Activated naive CD4-positive, alpha-beta T cell (primary cell): ENCODE measurements at regions not wholly inside any gene's neighbourhood (a gene's known extent, or its start where the extent isn't known, plus 50 kb on each side); places are given as distances from the start of the nearest gene placed in this dataset.
A peak's percentile ranks its signal among the peaks of the same experiment; 100 is the strongest.

Experiments
- DNase-seq, 4 experiments: peaks; one replicate each; lab custom pipeline; 2025; lab: John Stamatoyannopoulos, UW

GRCh38 chr13:30126903-30127428 lies 180.4 kb downstream of the KATNAL1 start:
- no peak for DNase-seq

- no peak for DNase-seq
Measured at GRCh38 chr13:30125422-30126073, 181.8 kb downstream of the KATNAL1 start.

DNA sequence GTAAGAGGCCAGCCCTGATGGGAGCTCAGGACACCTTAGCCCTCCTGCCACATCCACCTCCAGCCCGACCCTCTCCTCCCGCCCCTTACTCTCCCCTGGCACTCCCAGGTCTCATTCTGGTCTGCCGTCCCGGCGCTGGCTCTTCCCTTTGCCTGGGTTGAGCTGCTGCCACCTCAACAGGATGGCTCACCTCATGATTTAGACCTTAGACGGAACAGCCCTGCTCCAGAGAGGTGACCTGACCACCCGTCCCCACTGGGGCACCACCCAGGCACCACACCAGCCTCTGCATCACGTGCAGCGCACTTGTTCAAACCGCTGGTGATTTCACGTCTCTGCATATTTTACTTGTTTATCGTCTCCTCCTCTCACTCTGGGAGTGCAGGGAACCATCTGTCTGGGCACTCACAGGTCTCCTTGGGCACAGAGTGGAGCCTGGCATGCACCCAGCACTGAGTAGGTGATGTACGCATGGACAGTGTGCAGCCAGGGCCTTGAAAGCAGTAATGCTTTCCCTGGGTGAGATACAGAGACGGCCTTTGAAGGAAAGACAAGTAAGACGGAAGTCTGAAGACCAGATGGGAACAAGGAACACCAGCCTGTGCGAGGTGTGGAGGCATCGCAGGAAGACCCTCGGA lies 183.1 kb downstream of the KATNAL1 start:
- DNase-seq = no peak

DNA sequence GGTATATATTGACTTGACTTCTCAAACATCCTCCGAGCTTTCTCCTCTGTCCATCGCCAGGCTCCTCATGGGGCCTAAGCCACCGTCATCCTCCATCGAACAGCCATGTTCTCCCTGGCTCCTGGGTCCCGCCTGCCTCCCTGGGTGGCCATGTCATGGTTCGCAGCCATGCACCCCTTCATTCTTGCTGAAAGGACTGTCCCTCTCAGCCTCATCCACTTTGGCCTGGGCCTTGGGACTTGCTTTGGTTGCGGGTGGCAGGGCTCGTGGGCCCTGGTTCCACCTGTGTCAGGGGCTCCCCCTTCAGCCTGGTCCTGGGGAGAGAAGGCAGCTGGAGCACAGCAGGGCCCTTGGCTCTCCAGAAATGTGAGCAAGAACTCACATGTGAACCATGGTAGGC lies 183.8 kb downstream of the KATNAL1 start:
- no peak for DNase-seq

DNA sequence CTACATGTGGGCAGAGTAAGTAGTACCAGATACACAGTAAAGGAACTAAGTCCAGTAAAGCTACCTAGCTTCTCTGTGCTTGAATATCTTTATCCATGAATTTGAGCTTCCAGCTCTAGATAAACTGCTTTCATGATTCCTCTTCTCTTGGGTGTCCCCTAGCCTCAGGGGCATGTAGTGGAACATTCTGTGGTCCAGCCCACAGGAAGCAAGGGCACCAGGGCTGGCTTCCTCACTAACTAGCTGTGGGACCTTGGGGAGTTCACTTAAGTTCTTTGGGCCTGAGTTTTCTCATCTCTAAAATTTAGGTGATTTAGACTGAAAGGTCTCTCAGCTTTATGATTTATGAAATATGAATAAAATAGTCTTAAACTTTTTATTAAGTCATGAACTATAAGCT lies 185.7 kb downstream of the KATNAL1 start:
- DNase-seq = no peak

GRCh38 chr13:30121244-30121643 lies 186.1 kb downstream of the KATNAL1 start:
- DNase-seq = no peak

GRCh38 chr13:30120133-30120822 lies 187.1 kb downstream of the KATNAL1 start:
- DNase-seq = no peak

- no peak for DNase-seq
Measured at GRCh38 chr13:30119476-30119875, 187.9 kb downstream of the KATNAL1 start.

DNA sequence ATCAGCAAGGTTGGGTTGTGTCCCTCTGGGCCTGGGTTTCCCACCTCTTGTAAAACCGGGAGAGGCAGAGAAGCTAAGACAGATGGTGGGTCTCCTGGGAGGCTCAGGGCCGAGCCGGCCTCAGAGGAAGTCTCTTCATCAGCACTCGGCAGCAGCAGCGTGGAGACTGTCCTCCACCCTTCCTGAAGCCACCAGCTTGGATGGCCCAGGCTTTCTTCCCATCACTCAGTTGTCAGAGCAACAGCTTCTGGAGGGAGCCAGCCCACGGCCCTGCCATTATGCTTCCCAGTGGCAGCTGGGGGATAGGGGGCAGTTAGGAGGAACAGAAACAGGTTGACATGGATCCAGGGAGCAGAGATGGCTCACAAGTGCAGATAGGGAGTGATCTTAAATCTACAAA lies 191.0 kb downstream of the KATNAL1 start:
- no peak for DNase-seq

DNA sequence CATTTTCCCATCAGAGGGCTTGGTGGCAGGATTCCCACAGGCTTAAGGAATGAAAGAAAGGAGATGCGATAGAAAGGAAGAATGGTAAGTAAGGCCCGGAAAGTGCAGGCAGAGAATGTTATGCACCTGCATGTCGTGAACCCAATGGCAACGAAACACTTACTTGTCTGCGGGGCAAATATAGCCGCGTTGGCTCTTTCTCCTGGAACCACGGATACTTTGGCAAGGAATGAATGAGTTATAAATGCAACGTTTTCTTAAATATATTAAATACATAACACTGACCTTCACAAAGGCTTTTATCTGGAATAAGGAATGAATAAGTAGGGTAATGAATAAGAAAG lies 192.1 kb downstream of the KATNAL1 start:
- DNase-seq = no peak

DNA sequence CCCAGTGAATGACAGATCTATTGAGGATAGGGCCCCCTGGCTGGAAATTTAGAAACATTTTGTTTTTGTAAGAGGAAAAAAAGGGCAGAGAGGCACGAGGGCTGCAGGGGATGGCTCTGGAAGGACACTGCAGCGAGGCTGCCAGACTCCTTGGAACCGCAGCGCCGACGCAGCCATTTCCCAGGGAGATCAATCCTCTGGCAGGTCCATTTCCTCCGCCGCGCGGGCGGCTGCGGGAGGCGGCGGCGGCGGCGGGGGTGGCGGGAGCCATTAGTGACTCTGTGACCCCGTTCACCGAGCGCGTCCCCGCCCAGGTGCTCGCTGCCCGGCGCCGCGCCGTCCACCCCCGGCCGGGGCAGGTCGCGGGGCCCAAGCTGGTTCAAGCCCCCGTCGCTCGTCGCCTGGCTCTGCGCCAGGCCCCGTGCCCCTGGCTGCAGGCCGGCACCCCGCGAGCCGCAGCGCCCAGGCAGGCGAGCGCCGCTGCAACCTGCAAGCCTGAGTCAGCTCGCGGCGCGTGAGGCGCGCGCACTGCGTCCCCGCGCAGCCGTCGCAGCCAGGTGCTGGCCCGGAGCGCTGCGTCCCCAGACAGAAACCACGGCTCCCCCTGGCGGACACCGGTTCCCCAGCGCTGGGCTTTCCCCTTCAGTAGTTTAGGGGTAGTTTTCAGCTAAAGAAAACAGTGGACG lies 192.6 kb downstream of the KATNAL1 start:
- DNase-seq = peak; percentile 76 to 95 (median 95)

DNA sequence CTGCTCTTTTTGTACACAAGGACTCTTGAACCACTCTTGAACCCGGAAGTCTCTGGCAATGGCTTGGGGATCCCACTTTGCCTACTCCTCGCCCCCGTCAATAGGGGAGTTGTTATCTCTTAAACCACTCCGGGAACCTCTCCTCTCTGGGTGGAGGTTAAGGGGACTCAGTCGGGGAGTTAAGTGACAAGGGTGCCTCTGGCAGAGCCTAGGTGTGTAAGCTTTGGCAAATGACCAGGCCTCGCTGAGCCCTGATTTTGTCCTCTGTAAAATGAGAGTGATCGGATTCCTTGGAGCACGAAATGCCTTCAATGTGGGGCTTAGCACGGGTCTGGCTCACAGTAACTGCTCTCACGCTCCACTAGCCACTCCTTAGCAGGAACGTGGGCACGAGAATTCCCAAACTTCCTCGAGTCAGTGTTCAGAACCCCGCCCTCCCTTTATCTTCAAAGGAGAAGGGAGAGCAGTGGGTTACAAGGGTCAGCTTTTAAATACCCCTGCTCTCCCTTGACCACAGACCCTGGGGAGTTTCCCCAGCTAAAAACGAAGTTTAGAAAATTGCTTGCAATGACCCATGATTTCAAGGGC lies 193.3 kb downstream of the KATNAL1 start:
- no peak for DNase-seq

GRCh38 chr13:30113551-30113950 lies 193.8 kb downstream of the KATNAL1 start:
- no peak for DNase-seq

DNA sequence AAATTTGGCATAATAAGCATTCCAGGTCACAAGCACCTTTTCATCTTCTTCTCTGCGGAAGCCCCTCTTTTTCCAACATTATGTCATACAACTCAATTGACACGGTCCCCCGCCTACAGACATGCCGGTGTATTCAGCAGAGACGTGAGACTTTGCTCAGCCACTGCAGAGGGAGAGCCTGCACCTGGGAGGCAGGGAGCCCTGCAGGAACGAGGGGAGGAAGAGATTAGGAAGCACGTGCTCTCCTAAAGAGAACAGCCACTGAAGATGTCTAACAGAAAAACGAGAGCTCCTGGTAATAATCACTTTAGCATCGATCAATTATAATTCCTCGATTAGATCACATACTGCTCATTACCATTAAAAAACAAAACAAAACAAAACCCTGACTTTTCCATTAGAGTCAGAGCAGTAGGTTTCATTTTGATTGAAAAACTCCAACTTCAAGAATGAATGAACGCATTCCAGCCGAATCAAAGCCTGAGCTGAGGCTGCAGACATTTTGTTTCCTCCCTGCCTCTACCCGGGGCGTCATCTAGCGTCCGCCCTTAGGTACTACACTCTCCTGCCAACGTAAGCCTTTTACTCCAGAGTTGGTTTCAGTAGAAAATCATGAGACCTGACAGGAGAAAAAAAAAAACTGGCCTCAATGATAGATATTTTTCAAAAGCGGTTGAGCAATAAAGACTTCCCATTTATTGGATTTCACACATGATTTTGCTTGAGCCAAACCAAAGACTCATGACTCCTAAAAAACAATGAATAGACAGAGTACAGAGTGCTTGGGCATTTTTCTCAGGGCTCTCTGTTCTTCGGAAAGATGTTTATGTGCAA lies 194.5 kb downstream of the KATNAL1 start:
- peak; percentile 17 to 73 (median 60) for DNase-seq

- no peak for DNase-seq
Measured at GRCh38 chr13:30111810-30112209, 195.5 kb downstream of the KATNAL1 start.

GRCh38 chr13:30110301-30111070 lies 196.9 kb downstream of the KATNAL1 start:
- DNase-seq = no peak

DNA sequence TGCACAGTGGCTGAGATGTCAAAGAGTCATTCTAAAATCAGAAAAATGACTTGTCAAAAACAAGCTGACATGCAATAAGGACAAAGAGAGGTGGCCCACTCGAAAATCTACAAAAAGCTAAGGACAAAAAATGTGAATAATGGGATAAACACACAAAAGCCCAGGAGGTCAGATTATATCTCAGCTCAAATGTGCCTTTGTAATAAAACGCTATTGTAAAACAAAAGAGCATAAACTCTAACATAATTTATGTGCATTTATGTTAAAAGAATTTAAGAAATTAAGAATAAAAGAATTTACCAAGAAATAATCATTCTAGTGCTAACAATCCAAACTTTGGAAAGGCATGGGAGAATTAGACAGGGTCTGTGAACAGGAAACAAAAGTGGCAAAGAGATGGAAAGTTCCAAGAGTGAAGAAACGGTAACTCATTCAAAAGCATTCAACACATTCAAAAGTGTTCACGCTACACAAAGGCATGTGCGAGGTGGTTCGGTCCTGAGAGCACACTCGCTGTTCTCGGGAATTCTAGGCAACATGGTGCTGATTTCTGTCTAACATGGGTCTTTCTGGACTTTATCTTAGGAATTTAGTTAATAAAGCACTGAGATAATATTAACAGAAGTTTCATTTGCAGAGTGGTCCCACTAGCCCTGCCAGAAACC lies 197.7 kb downstream of the KATNAL1 start:
- DNase-seq = no peak

DNA sequence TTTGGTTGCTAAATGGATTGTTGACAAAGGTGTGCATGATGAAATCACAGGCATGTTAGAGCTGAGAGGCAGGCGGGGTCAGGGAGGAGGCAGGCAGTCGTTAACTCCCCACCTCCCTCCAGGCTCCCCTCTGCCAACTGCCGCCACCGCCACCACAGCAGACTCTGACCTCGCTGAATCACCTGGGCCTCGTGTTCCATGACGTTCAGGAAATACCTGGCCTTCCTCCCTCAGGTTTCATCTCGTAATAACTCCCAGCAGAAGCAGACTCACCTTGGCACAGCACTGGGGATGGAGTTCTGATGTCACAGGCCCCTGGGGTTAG lies 198.5 kb downstream of the KATNAL1 start:
- DNase-seq = no peak

- no peak for DNase-seq
Measured at GRCh38 chr13:30108216-30108912, 199.0 kb downstream of the KATNAL1 start.
